HPDE6-E6E7 (cell line): ENCODE measurements at regions not wholly inside any gene's neighbourhood (a gene's known extent, or its start where the extent isn't known, plus 50 kb on each side); places are given as distances from the start of the nearest gene placed in this dataset.
"Not testable (repeated sequence)": the region's sequence is repeated elsewhere in the genome, so short reads cannot be mapped to it uniquely, and the experiment has no call there.

Source experiments
- DNase-seq: peaks from one replicate; pipeline ENCODE4 v3.0.0; 2011; ENCODE audit warnings: missing footprints; ENCODE audit errors: extremely low spot score

- DNase-seq: no peak
These were observed 169.7 kb downstream of the HAO1 start for GRCh38 chr20:7770578-7770977.

GRCh38 chr20:7772371-7772770 is 167.9 kb downstream of the HAO1 start:
- DNase-seq: peak; percentile 60

- peak; percentile 17 for DNase-seq
These were observed 166.7 kb downstream of the HAO1 start for GRCh38 chr20:7773511-7773910.

GRCh38 chr20:7775072-7775471 is 165.2 kb downstream of the HAO1 start:
- DNase-seq: no peak

- DNase-seq: no peak
These were observed 164.1 kb downstream of the HAO1 start for GRCh38 chr20:7776148-7776547.

- DNase-seq: no peak
These were observed 150.1 kb downstream of the HAO1 start for GRCh38 chr20:7790189-7790588.

- peak; percentile 11 for DNase-seq
These were observed 147.9 kb downstream of the HAO1 start for GRCh38 chr20:7792150-7792869.

GRCh38 chr20:7798176-7798575 is 142.1 kb downstream of the HAO1 start:
- no peak for DNase-seq

GRCh38 chr20:7799862-7800261 is 140.4 kb downstream of the HAO1 start:
- no peak for DNase-seq

GRCh38 chr20:7803411-7804151 is 136.7 kb downstream of the HAO1 start:
- not testable (repeated sequence) for DNase-seq

GRCh38 chr20:7806831-7807230 is 133.4 kb downstream of the HAO1 start:
- DNase-seq: no peak

GRCh38 chr20:7817286-7817685 is 123.0 kb downstream of the HAO1 start:
- no peak for DNase-seq

- no peak for DNase-seq
These were observed 121.8 kb downstream of the HAO1 start for GRCh38 chr20:7818477-7818876.

- no peak for DNase-seq
These were observed 119.4 kb downstream of the HAO1 start for GRCh38 chr20:7820897-7821296.

- DNase-seq: no peak
These were observed 117.5 kb downstream of the HAO1 start for GRCh38 chr20:7822772-7823171.

- no peak for DNase-seq
These were observed 111.8 kb downstream of the HAO1 start for GRCh38 chr20:7828437-7828836.

- DNase-seq: no peak
These were observed 111.2 kb downstream of the HAO1 start for GRCh38 chr20:7829031-7829430.

GRCh38 chr20:7829776-7830175 is 110.5 kb downstream of the HAO1 start:
- no peak for DNase-seq
